Uterus (tissue), 3 donors: ENCODE measurements at regions not wholly inside any gene's neighbourhood (a gene's known extent, or its start where the extent isn't known, plus 50 kb on each side); places are given as distances from the start of the nearest gene placed in this dataset.
"Not testable (repeated sequence)": the region's sequence is repeated elsewhere in the genome, so short reads cannot be mapped to it uniquely, and the experiment has no call there.

Experiments used
- DNase-seq, 2 donors: peaks; one replicate each; pipeline ENCODE4 v3.0.0-alpha.2; 2019 to 2020
- H3K27ac ChIP-seq, 2 donors: fragments of 200-600 bp; sonication (generic); 1 replicate in 1 of 2; 2 replicates in 1 of 2; pipeline ENCODE4 v1.5.1; 2016 to 2018
- H3K27me3 ChIP-seq, 2 donors: fragments of 200-600 bp; sonication (generic); one replicate each; pipeline ENCODE4 v1.5.1; 2018 to 2019; ENCODE audit warnings: control low read depth in 1 of 2
- H3K36me3 ChIP-seq, 2 donors: fragments of 200-600 bp; sonication (generic); one replicate each; pipeline ENCODE4 v1.5.1; 2019; ENCODE audit warnings: control low read depth in 1 of 2
- H3K4me1 ChIP-seq, 2 donors: fragments of 200-600 bp; sonication (generic); one replicate each; pipeline ENCODE4 v1.5.1; 2018 to 2019; ENCODE audit warnings: control low read depth in 1 of 2
- H3K4me3 ChIP-seq, 2 donors: fragments of 200-600 bp; sonication (generic); 1 replicate in 1 of 2; 2 replicates in 1 of 2; pipeline ENCODE4 v1.5.1; 2018 to 2019; ENCODE audit warnings: mild to moderate bottlenecking in 1 of 2
- H3K9me3 ChIP-seq, 2 donors: fragments of 200-600 bp; sonication (generic); one replicate each; pipeline ENCODE4 v1.5.1; 2019; ENCODE audit warnings: control low read depth in 1 of 2
- POLR2A ChIP-seq, 2 donors: fragments of 450-650 bp; IDR thresholded peaks; one replicate each; pipeline ENCODE4 v1.6.1; 2016; ENCODE audit warnings: antibody characterized with exemption in 2 of 2, mild to moderate bottlenecking in 1 of 2, moderate library complexity in 1 of 2
- intact Hi-C: fragments of 100-400 bp; cut with DNase I; formaldehyde crosslinking; loops from one replicate; pipeline ENCODE4 v1.15.1; 2023; ENCODE audit warnings: low total_unique reads
- TF ChIP-seq, protein P1 (sequence below), 4 experiments: fragments of 200-600 bp in 2 of 4; fragments of 450-650 bp in 2 of 4; sonication (generic) in 2 of 4; IDR thresholded peaks; one replicate each; pipeline ENCODE4 v1.5.1; 2016 to 2019; ENCODE audit warnings: antibody characterized with exemption in 4 of 4, mild to moderate bottlenecking in 2 of 4, moderate library complexity in 1 of 4
- donor health status: DM: yes; HTN: yes; CAD: no.

DNA sequence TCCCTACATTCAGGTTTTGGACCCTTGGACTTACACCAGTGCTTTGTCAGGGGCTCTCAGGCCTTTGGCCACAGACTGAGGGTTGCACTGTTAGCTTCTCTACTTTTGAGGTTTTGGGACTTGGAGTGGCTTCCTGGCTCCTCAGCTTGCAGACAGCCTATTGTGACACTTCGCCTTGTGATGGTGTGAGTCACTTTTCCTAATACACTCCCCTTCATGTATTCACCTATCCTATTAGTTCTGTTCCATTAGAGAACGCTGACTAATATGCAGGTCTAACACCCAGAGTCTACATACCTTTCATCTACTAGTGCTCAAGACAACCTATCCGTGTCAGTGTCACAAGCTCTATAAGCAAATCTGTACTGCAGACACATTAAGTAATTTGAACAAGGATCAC lies 605.3 kb downstream of the KCNT2 start:
- Histone ChIP-seq H3K4me3 (no peak overlapping the region), H3K27me3 (no peaks in the 10 kb centered on the region), H3K4me1 (no peaks in the 10 kb centered on the region), H3K27ac (no peak overlapping the region), H3K36me3 (no peaks in the 10 kb centered on the region), H3K9me3 (no peaks in the 10 kb centered on the region)
- DNase-seq = no peak
- TF ChIP-seq, protein P1, sequence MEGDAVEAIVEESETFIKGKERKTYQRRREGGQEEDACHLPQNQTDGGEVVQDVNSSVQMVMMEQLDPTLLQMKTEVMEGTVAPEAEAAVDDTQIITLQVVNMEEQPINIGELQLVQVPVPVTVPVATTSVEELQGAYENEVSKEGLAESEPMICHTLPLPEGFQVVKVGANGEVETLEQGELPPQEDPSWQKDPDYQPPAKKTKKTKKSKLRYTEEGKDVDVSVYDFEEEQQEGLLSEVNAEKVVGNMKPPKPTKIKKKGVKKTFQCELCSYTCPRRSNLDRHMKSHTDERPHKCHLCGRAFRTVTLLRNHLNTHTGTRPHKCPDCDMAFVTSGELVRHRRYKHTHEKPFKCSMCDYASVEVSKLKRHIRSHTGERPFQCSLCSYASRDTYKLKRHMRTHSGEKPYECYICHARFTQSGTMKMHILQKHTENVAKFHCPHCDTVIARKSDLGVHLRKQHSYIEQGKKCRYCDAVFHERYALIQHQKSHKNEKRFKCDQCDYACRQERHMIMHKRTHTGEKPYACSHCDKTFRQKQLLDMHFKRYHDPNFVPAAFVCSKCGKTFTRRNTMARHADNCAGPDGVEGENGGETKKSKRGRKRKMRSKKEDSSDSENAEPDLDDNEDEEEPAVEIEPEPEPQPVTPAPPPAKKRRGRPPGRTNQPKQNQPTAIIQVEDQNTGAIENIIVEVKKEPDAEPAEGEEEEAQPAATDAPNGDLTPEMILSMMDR (IDR thresholded peaks at IDR 0.05) = no peak
- no peak for TF ChIP-seq POLR2A (IDR thresholded peaks at IDR 0.05)
- intact Hi-C loops = no loop called here

DNA sequence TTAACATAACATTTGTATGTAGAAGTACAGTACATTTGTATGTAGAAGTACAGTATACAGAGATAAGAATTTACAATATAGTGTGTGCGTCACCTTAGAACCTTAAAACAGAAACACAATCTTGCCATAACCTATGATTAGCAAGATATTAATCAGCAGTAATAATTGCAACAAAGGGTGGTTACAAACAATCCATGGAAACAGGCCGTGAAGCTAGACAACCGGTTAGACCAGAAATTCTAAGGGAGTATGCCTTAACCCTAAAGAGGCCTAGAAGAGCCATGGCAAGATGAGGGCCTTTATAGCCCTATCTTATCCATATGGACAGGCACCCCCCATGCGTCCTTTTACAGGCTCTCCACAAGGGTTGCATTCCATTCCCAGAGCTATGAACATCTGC lies 605.9 kb downstream of the KCNT2 start:
- intact Hi-C loops, H3K9me3 ChIP-seq, H3K4me3 ChIP-seq, H3K27me3 ChIP-seq, H3K4me1 ChIP-seq, DNase-seq, H3K36me3 ChIP-seq, H3K27ac ChIP-seq: not testable (repeated sequence)

DNA sequence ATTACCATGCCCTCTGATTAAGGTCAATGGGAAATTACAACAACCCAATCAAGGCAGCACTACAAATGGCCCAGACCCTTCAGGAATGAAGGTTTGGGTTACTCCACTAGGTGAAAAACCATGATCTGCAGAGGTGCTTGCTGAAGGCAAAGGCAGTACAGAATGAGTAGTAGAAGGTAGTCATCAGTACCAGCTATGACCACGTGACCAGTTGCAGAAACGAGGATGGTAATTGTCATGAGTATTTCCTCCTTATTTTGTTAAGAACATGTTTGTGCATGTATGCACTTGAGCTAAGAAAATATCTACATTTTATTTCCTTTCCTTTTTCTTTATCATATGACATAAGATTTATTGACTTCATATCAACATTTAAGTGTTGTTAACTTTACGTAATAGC lies 607.1 kb downstream of the KCNT2 start:
- Histone ChIP-seq H3K4me3 (no peak overlapping the region), H3K4me1 (no peaks in the 10 kb centered on the region), H3K9me3 (no peaks in the 10 kb centered on the region), H3K36me3 (no peaks in the 10 kb centered on the region), H3K27ac (no peak overlapping the region), H3K27me3 (no peaks in the 10 kb centered on the region)
- intact Hi-C loops = no loop called here
- DNase-seq = no peak
- TF ChIP-seq POLR2A (IDR thresholded peaks at IDR 0.05) = no peak
- TF ChIP-seq, protein P1 (IDR thresholded peaks at IDR 0.05) = no peak

DNA sequence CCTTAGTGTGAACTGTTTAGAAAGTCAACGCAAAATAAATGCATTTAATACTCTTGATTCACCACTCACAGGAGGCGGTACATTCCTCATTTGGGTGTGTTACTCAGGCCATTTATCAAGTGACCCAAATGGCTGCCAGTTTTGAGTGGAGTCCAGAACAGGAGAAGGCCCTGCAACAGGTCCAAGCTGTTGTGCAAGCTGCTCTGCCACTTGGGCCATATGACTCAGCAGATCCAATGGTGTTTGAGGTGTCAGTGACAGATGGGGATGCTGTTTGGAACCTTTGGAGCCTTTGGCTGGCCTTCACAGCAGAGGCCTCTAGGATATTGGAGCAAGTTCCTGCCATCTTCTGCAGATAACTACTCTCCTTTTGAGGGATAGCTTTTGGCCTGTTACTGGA lies 609.2 kb downstream of the KCNT2 start:
- Histone ChIP-seq H3K36me3 (no peaks in the 10 kb centered on the region), H3K4me1 (no peaks in the 10 kb centered on the region), H3K9me3 (no peaks in the 10 kb centered on the region), H3K27me3 (no peaks in the 10 kb centered on the region), H3K4me3 (no peak overlapping the region), H3K27ac (no peak overlapping the region)
- TF ChIP-seq, protein P1 (IDR thresholded peaks at IDR 0.05) = no peak
- TF ChIP-seq POLR2A (IDR thresholded peaks at IDR 0.05) = no peak
- DNase-seq = no peak
- intact Hi-C loops = no loop called here

DNA sequence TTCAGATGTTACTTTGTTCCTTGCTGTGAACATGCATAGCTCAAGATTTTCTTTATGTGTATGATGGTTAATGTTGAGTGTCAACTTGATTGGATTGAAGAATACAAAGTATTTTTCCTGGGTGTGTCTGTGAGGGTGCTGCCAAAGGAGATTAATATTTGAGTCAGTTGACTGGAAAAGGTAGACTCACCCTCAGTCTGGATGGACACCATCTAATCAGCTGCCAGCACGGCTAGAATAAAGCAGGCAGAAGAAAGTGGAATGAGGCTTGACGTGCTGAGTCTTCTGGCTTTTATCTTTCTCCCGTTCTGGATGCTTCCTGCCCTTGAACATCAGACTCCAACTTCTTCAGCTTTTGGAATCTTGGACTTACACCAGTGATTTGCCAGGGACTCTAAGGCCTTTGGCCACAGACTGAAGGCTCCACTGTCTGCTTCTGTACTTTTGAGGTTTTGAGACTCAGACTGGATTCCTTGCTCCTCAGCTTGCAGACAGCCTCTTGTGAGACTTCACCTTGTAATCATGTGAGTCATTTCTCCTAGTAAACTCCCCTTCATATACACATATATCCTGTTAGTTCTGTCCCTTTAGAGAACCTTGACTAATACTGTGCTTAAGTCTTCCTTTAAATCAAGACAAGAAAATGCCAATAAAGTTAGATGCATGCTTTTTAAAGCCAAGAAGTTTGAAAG lies 626.6 kb downstream of the KCNT2 start:
- intact Hi-C loops = no loop called here
- H3K4me3 ChIP-seq = no peak overlapping the region

More for the DNA sequence above, 626.6 kb downstream of the KCNT2 start:
- no peaks in the 10 kb centered on the region for H3K9me3 ChIP-seq
- no peak overlapping the region for H3K27ac ChIP-seq
- no peaks in the 10 kb centered on the region for H3K36me3 ChIP-seq
- TF ChIP-seq, protein P1 (IDR thresholded peaks at IDR 0.05) = no peak
- no peak for TF ChIP-seq POLR2A (IDR thresholded peaks at IDR 0.05)
- no peaks in the 10 kb centered on the region for H3K4me1 ChIP-seq
- DNase-seq = no peak
- no peaks in the 10 kb centered on the region for H3K27me3 ChIP-seq
